OCI-LY1 (cell line): ENCODE measurements at regions not wholly inside any gene's neighbourhood (a gene's known extent, or its start where the extent isn't known, plus 50 kb on each side); places are given as distances from the start of the nearest gene placed in this dataset.

ENCODE experiments used
- H2AFZ ChIP-seq: fragments of 200-600 bp; sonication (generic), shearing (Covaris generic); 2 replicates; pipeline ENCODE4 v1.6.0; 2014; ENCODE audit warnings: antibody characterized with exemption, mild to moderate bottlenecking, low read length
- H3F3A ChIP-seq: fragments of 200-600 bp; sonication (generic), shearing (Covaris generic); 2 replicates; pipeline ENCODE4 v1.6.0; 2014; ENCODE audit warnings: mild to moderate bottlenecking, antibody characterized with exemption, low read length, moderate library complexity; ENCODE audit not compliant: insufficient read depth
- H3K27ac ChIP-seq: fragments of 200-600 bp; sonication (generic); 2 replicates; pipeline ENCODE4 v1.5.1; 2014; ENCODE audit warnings: low read length, mixed run types, mild to moderate bottlenecking, low read depth; ENCODE audit not compliant: poor library complexity, severe bottlenecking
- H3K27me3 ChIP-seq: fragments of 200-600 bp; sonication (generic); 2 replicates; pipeline ENCODE4 v1.6.0; 2014; ENCODE audit warnings: antibody characterized with exemption, mild to moderate bottlenecking, low read length, moderate library complexity; ENCODE audit not compliant: insufficient read depth
- H3K36me3 ChIP-seq: fragments of 200-600 bp; sonication (generic); 2 replicates; pipeline ENCODE4 v1.6.1; 2014; ENCODE audit warnings: mild to moderate bottlenecking, antibody characterized with exemption, low read length, moderate library complexity, mixed read lengths; ENCODE audit not compliant: insufficient read depth
- H3K4me1 ChIP-seq: fragments of 200-600 bp; sonication (generic); 2 replicates; pipeline ENCODE4 v1.5.1; 2014; ENCODE audit warnings: mild to moderate bottlenecking, low read length, moderate library complexity; ENCODE audit not compliant: insufficient read depth, severe bottlenecking
- H3K4me2 ChIP-seq: fragments of 200-600 bp; sonication (generic), shearing (Covaris generic); 2 replicates; pipeline ENCODE4 v1.6.1; 2014; ENCODE audit warnings: low read length
- H3K4me3 ChIP-seq: fragments of 200-600 bp; sonication (generic); 2 replicates; pipeline ENCODE4 v1.5.1; 2014; ENCODE audit warnings: low read length, low read depth, mild to moderate bottlenecking, mixed read lengths; ENCODE audit not compliant: poor library complexity, severe bottlenecking
- H3K79me2 ChIP-seq: fragments of 200-600 bp; shearing (Covaris generic); 2 replicates; pipeline ENCODE4 v1.6.1; 2016; ENCODE audit warnings: mixed run types, low read length, mixed read lengths; ENCODE audit not compliant: insufficient read depth
- H3K9ac ChIP-seq: fragments of 200-600 bp; sonication (generic), shearing (Covaris generic); 2 replicates; pipeline ENCODE4 v1.6.1; 2014; ENCODE audit warnings: mild to moderate bottlenecking, low read length, mixed read lengths
- H3K9me2 ChIP-seq: fragments of 200-600 bp; sonication (generic), shearing (Covaris generic); 2 replicates; pipeline ENCODE4 v1.6.1; 2014; ENCODE audit warnings: low read depth, mild to moderate bottlenecking, low read length, mixed read lengths
- H3K9me3 ChIP-seq: fragments of 200-600 bp; shearing (Covaris generic); 2 replicates; pipeline ENCODE4 v1.6.1; 2014; ENCODE audit warnings: low read length, mixed read lengths
- H4K20me1 ChIP-seq: fragments of 200-600 bp; sonication (generic), shearing (Covaris generic); 2 replicates; pipeline ENCODE4 v1.6.0; 2016; ENCODE audit warnings: mild to moderate bottlenecking, low read length; ENCODE audit not compliant: insufficient read depth
- CTCF ChIP-seq: fragments of 200-600 bp; sonication (generic), shearing (Covaris generic); IDR thresholded peaks from 2 replicates; pipeline ENCODE4 v1.5.1; 2017; ENCODE audit warnings: mild to moderate bottlenecking, antibody characterized with exemption, low read length, moderate library complexity, mixed read lengths
- EZH2 ChIP-seq: fragments of 200-600 bp; sonication (generic), shearing (Covaris generic); IDR thresholded peaks from 2 replicates; pipeline ENCODE4 v1.8.0; 2017; ENCODE audit warnings: borderline replicate concordance, mixed run types, mild to moderate bottlenecking, antibody characterized with exemption, low read length, moderate library complexity, mixed read lengths

DNA sequence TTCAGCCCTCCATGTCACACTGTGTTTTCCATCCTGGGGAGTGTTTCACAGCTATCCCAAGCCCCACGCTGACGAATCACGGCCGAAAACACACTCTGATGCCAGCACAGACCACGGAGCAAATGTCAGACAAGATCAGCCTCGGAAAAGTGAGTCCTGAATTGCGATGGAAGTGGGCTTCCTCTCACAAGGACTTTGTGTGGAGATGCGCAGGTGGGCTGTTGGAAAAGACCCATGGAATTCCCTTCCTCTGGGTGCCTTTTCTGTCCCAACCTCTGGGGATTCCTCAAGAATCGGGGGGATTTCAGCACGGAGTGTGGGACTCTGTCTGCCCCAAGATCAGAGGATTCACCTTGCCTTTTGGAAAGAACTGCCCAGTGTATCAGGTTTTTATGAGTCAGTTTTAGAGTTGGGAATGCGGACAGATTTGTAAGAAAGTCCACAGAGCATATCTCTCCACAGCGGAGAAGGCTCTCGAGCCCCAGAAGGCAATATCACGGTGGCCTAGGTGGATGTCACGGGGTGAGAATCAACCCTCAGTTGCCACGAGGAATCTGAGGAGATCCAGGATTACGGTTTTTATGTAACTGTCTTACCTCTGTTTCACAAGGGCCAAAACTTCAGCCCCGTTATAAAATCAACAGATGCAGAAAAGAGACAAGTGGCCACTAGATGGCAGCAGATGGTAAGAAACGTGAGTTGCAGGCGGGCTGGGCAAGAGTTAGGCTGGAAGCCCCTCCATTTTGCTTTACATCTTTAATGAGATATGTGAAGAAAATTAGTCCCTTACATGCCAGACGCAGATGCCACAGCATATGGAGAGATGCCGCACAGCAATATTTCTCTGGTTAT lies 201.9 kb downstream of the DAD1 start:
- peak overlapping the region; percentile 37 for H3K9ac ChIP-seq
- H3K4me1 ChIP-seq: peaks cover 80% of the 10 kb centered on the region
- 0 out of 2 replicates have a peak overlapping the region, but pooled peaks have one; percentile 2 for H2AFZ ChIP-seq
- H3K9me2 ChIP-seq: no peaks in the 10 kb centered on the region
- no peaks in the 10 kb centered on the region for H3F3A ChIP-seq
- no peak overlapping the region for H3K4me3 ChIP-seq
- H3K27me3 ChIP-seq: no peaks in the 10 kb centered on the region
- H3K4me2 ChIP-seq: peak overlapping the region; percentile 47
- H3K9me3 ChIP-seq: no peaks in the 10 kb centered on the region
- TF ChIP-seq EZH2 (no peak), CTCF (peak; percentile 86)
- no peaks in the 10 kb centered on the region for H3K36me3 ChIP-seq
- H3K79me2 ChIP-seq: no peaks in the 10 kb centered on the region
- H3K27ac ChIP-seq: peak overlapping the region; percentile 29
- no peaks in the 10 kb centered on the region for H4K20me1 ChIP-seq

DNA sequence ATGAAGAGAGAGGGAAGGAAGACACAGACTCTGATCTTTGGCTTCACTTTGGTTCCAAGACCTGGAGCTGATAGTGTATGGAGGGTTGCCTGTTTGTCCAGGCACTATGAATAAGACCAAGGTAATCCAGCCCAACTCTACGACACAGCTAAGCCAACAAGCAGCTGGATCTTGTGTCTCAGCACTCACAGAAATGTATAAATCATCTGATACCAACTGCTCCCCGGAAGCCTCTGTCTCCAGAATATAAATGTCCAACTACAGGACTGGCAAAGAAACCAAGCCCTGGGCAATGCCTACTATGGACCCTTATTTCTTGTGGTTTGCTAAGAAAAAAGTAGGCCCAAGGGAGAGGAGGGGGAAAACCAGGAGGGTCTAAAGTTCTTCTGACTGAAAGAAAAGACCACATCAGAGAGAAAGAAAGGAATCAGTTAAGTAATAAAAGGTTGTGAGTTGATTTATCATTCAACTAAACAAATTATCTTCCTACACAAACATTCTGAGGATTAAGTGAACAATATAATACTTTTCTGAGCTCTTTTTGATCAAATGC lies 204.0 kb downstream of the DAD1 start:
- H3K27me3 ChIP-seq: no peaks in the 10 kb centered on the region
- H3K9ac ChIP-seq: peak overlapping the region; percentile 36
- H3K4me1 ChIP-seq: peaks cover 59% of the 10 kb centered on the region
- H4K20me1 ChIP-seq: no peaks in the 10 kb centered on the region
- no peaks in the 10 kb centered on the region for H3F3A ChIP-seq
- H3K4me2 ChIP-seq: no peak overlapping the region
- no peaks in the 10 kb centered on the region for H3K79me2 ChIP-seq
- no peak for TF ChIP-seq CTCF
- TF ChIP-seq EZH2: no peak
- H3K36me3 ChIP-seq: no peaks in the 10 kb centered on the region
- 0 out of 2 replicates have a peak overlapping the region, but pooled peaks have one; percentile 32 for H2AFZ ChIP-seq
- H3K4me3 ChIP-seq: no peak overlapping the region
- H3K9me2 ChIP-seq: no peaks in the 10 kb centered on the region
- H3K9me3 ChIP-seq: no peaks in the 10 kb centered on the region
- peak overlapping the region; percentile 54 for H3K27ac ChIP-seq

GRCh38 chr14:22384167-22384549 lies 204.9 kb downstream of the DAD1 start:
- Histone ChIP-seq H3K4me3 (no peak overlapping the region), H3K36me3 (no peaks in the 10 kb centered on the region), H3K9me3 (no peaks in the 10 kb centered on the region), H3K4me1 (peaks cover 58% of the 10 kb centered on the region), H2AFZ (no peak overlapping the region), H4K20me1 (no peaks in the 10 kb centered on the region), H3K27me3 (no peaks in the 10 kb centered on the region), H3F3A (no peaks in the 10 kb centered on the region), H3K27ac (peak overlapping the region; percentile 54), H3K4me2 (peak overlapping the region; percentile 20; the same call in 1 of the 2 replicates), H3K9ac (no peak overlapping the region; the same call in 1 of the 2 replicates), H3K79me2 (no peaks in the 10 kb centered on the region), H3K9me2 (no peaks in the 10 kb centered on the region)
- TF ChIP-seq EZH2: no peak
